RWPE2 (cell line): ENCODE measurements at regions not wholly inside any gene's neighbourhood (a gene's known extent, or its start where the extent isn't known, plus 50 kb on each side); places are given as distances from the start of the nearest gene placed in this dataset.
"Not testable (repeated sequence)": the region's sequence is repeated elsewhere in the genome, so short reads cannot be mapped to it uniquely, and the experiment has no call there.

Experiments
- ATAC-seq: fragments of 200-7000 bp; cut with Tn5 transposase; 3 replicates; pipeline ENCODE4 v1.9.1; 2021; ENCODE audit warnings: low read depth
- DNase-seq: peaks from one replicate; pipeline ENCODE4 v3.0.0-alpha.2; 2020; ENCODE audit warnings: low spot score
- H3K27ac ChIP-seq: fragments of 450-650 bp; 2 replicates; pipeline ENCODE4 v1.5.1; 2017; ENCODE audit warnings: mild to moderate bottlenecking; ENCODE audit not compliant: poor library complexity, severe bottlenecking
- H3K27me3 ChIP-seq: fragments of 250-450 bp; sonication (Bioruptor Pico); 2 replicates; pipeline ENCODE4 v1.5.1; 2021; ENCODE audit warnings: mild to moderate bottlenecking, moderate library complexity; ENCODE audit not compliant: insufficient read depth, poor library complexity, severe bottlenecking
- H3K36me3 ChIP-seq: fragments of 250-450 bp; sonication (Bioruptor Pico); 2 replicates; pipeline ENCODE4 v1.5.1; 2020; ENCODE audit warnings: low read depth, mild to moderate bottlenecking, moderate library complexity
- H3K4me1 ChIP-seq: fragments of 250-450 bp; sonication (Bioruptor Pico); 2 replicates; pipeline ENCODE4 v1.5.1; 2021; ENCODE audit warnings: mild to moderate bottlenecking, moderate library complexity; ENCODE audit not compliant: insufficient read depth, poor library complexity, severe bottlenecking
- H3K4me3 ChIP-seq: fragments of 250-450 bp; sonication (Bioruptor Pico); 2 replicates; pipeline ENCODE4 v1.5.1; 2021; ENCODE audit warnings: mild to moderate bottlenecking, moderate library complexity; ENCODE audit not compliant: severe bottlenecking
- H3K9me3 ChIP-seq: fragments of 250-450 bp; sonication (Bioruptor Pico); 2 replicates; pipeline ENCODE4 v1.5.1; 2021; ENCODE audit warnings: mild to moderate bottlenecking, moderate library complexity; ENCODE audit not compliant: severe bottlenecking
- TF ChIP-seq, protein P1 (sequence below): fragments of 450-650 bp; IDR thresholded peaks from one replicate; pipeline ENCODE4 v1.5.1; 2017; ENCODE audit warnings: mild to moderate bottlenecking, moderate library complexity; ENCODE audit not compliant: poor library complexity, severe bottlenecking

- DNase-seq = no peak
- TF ChIP-seq, protein P1, sequence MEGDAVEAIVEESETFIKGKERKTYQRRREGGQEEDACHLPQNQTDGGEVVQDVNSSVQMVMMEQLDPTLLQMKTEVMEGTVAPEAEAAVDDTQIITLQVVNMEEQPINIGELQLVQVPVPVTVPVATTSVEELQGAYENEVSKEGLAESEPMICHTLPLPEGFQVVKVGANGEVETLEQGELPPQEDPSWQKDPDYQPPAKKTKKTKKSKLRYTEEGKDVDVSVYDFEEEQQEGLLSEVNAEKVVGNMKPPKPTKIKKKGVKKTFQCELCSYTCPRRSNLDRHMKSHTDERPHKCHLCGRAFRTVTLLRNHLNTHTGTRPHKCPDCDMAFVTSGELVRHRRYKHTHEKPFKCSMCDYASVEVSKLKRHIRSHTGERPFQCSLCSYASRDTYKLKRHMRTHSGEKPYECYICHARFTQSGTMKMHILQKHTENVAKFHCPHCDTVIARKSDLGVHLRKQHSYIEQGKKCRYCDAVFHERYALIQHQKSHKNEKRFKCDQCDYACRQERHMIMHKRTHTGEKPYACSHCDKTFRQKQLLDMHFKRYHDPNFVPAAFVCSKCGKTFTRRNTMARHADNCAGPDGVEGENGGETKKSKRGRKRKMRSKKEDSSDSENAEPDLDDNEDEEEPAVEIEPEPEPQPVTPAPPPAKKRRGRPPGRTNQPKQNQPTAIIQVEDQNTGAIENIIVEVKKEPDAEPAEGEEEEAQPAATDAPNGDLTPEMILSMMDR = no peak
- Histone ChIP-seq H3K9me3 (no peaks in the 10 kb centered on the region), H3K27ac (no peak overlapping the region), H3K27me3 (no peaks in the 10 kb centered on the region), H3K36me3 (no peaks in the 10 kb centered on the region), H3K4me1 (no peaks in the 10 kb centered on the region), H3K4me3 (no peak overlapping the region)
- no peak for ATAC-seq
These were observed 161.1 kb downstream of the MSN start for GRCh38 chrX:65828599-65828998.

DNA sequence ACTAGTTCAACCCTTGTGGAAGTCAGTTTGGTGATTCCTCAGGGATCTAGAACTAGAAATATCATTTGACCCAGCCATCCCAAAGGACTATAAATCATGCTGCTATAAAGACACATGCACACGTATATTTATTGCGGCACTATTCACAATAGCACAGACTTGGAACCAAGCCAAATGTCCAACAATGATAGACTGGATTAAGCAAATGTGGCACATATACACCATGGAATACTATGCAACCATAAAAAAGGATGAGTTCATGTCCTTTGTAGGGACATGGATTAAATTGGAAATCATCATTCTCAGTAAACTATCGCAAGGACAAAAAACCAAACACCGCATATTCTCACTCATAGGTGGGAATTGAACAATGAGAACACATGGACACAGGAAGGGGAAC lies 157.8 kb downstream of the MSN start:
- ATAC-seq, H3K4me1 ChIP-seq, DNase-seq, H3K4me3 ChIP-seq, H3K9me3 ChIP-seq, H3K27ac ChIP-seq, H3K27me3 ChIP-seq, H3K36me3 ChIP-seq: not testable (repeated sequence)

DNA sequence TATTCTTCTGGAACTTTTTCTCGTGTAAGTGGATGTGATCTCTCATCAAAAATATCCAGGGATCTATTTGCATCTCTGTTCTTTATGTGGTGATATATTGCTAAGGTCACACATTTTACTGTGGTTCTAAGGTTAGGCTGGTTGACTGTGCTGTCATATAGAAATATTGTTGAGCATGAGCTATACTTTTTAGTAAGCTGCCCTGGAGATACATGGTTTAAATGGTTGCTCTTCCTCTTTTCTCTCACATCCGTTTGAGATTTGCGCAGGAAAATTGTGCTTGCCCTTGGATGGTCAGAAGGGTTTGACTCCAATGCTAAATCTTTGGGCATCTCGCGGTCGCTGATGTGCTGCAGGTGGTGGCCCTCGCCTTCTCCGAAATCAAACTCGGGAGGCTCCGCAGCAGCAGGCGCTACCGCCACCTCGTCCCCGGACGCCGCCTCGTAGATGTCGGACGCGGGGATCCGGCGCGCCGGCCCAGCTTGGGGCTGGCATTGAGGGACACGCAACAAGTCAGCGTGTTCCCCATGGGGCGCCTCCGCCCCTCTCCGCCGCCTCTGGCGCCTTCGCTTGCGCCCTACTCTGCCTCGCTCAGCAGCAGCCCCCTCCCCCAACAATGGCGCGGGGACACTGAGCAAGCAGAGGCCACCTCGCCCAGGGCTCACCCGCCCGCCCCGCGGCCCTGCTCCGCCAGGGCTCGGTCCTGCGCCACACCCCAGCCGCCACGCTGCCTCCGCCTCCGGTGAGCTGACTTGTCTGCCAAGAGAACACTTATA lies 154.5 kb downstream of the MSN start:
- H3K4me1 ChIP-seq = no peaks in the 10 kb centered on the region
- H3K27me3 ChIP-seq = no peaks in the 10 kb centered on the region
- H3K36me3 ChIP-seq = no peaks in the 10 kb centered on the region
- DNase-seq (no peak), ATAC-seq (peak; percentile 49; the same call in 2 of the 3 replicates)
- TF ChIP-seq, protein P1 = no peak
- H3K27ac ChIP-seq = no peak overlapping the region
- H3K4me3 ChIP-seq = peak overlapping the region; percentile 20
- no peaks in the 10 kb centered on the region for H3K9me3 ChIP-seq

- H3K27me3 ChIP-seq, DNase-seq, H3K36me3 ChIP-seq, H3K9me3 ChIP-seq, ATAC-seq, H3K4me3 ChIP-seq, H3K27ac ChIP-seq, H3K4me1 ChIP-seq: not testable (repeated sequence)
These were observed 152.5 kb downstream of the MSN start for GRCh38 chrX:65819983-65820382.

- Histone ChIP-seq H3K27me3 (no peaks in the 10 kb centered on the region), H3K4me3 (no peak overlapping the region), H3K4me1 (no peaks in the 10 kb centered on the region), H3K36me3 (no peaks in the 10 kb centered on the region), H3K27ac (no peak overlapping the region), H3K9me3 (no peaks in the 10 kb centered on the region)
- TF ChIP-seq, protein P1 = no peak
- no peak for DNase-seq
- ATAC-seq = no peak
These were observed 145.8 kb downstream of the MSN start for GRCh38 chrX:65813245-65813644.
